H1 (cell line): ENCODE measurements at regions not wholly inside any gene's neighbourhood (a gene's known extent, or its start where the extent isn't known, plus 50 kb on each side); places are given as distances from the start of the nearest gene placed in this dataset.

Source experiments
- CHD2 ChIP-seq: IDR thresholded peaks from 2 replicates; pipeline ENCODE4 v1.6.1; 2012; ENCODE audit warnings: low read length, improper control_type of control experiment
- CTCF ChIP-seq, 3 experiments: IDR thresholded peaks; 1 replicate in 2 of 3; 2 replicates in 1 of 3; pipeline versions ENCODE4 v1.5.1 to v1.6.1; 2011; ENCODE audit warnings: low read length in 3 of 3, mild to moderate bottlenecking in 3 of 3, inconsistent platforms in 2 of 3, low read depth in 1 of 3, moderate library complexity in 1 of 3; ENCODE audit not compliant: insufficient read depth in 1 of 3; ENCODE audit errors: control extremely low read depth in 1 of 3
- EZH2 ChIP-seq: fragments of 200-600 bp; sonication (generic); IDR thresholded peaks from 2 replicates; pipeline ENCODE4 v1.7.1; 2012; ENCODE audit warnings: low read depth, mild to moderate bottlenecking, moderate library complexity, low read length, inconsistent platforms; ENCODE audit not compliant: severe bottlenecking
- RAD21 ChIP-seq, 2 experiments: IDR thresholded peaks in 1 of 2; conservative IDR thresholded peaks in 1 of 2; 2 replicates each; pipeline ENCODE4 v1.6.1; 2011; ENCODE audit warnings: low read depth in 2 of 2, low read length in 2 of 2, improper control_type of control experiment in 1 of 2, inconsistent platforms in 1 of 2, mild to moderate bottlenecking in 1 of 2, moderate library complexity in 1 of 2
- SP2 ChIP-seq: IDR thresholded peaks from 2 replicates; pipeline ENCODE4 v1.6.1; 2012; ENCODE audit warnings: mild to moderate bottlenecking, low read length, inconsistent platforms
- TAF1 ChIP-seq: IDR thresholded peaks from 2 replicates; pipeline ENCODE4 v1.6.1; 2011; ENCODE audit warnings: mild to moderate bottlenecking, low read depth, low read length

GRCh38 chr13:34462843-34463242 is 479.2 kb upstream of the NBEA start:
- no peak for TF ChIP-seq CTCF (IDR thresholded peaks at IDR 0.05; ENCODE audit: control extremely low read depth in 1 of 3, insufficient read depth in 1 of 3, low read depth in 1 of 3, low read length in 3 of 3)
- TF ChIP-seq TAF1 = no peak
- TF ChIP-seq RAD21 (IDR thresholded peaks at IDR 0.05 in 1 of 2, conservative IDR thresholded peaks at IDR 0.05 in 1 of 2; ENCODE audit: low read depth in 2 of 2, low read length in 2 of 2) = no peak
- TF ChIP-seq EZH2 = no peak
- TF ChIP-seq SP2 = no peak
- no peak for TF ChIP-seq CHD2
